Karpas-422 (cell line): ENCODE measurements at regions not wholly inside any gene's neighbourhood (a gene's known extent, or its start where the extent isn't known, plus 50 kb on each side); places are given as distances from the start of the nearest gene placed in this dataset.
"Not testable (repeated sequence)": the region's sequence is repeated elsewhere in the genome, so short reads cannot be mapped to it uniquely, and the experiment has no call there.

Source experiments
- DNase-seq: peaks from one replicate; pipeline ENCODE4 v3.0.0-alpha.2; 2015
- H2AFZ ChIP-seq: fragments of 200-600 bp; sonication (generic); 2 replicates; pipeline ENCODE4 v1.6.1; 2014; ENCODE audit warnings: antibody characterized with exemption, low read length, mixed read lengths
- H3K27ac ChIP-seq: fragments of 200-600 bp; sonication (generic); 2 replicates; pipeline ENCODE4 v1.5.1; 2014; ENCODE audit warnings: mild to moderate bottlenecking, low read length, moderate library complexity
- H3K27me3 ChIP-seq: fragments of 200-600 bp; sonication (generic); 2 replicates; pipeline ENCODE4 v1.6.1; 2014; ENCODE audit warnings: low read length, mixed read lengths
- H3K36me3 ChIP-seq: fragments of 200-600 bp; sonication (generic); 2 replicates; pipeline ENCODE4 v1.6.1; 2014; ENCODE audit warnings: low read length, mixed read lengths; ENCODE audit not compliant: insufficient read depth
- H3K4me1 ChIP-seq: fragments of 200-600 bp; sonication (generic); 2 replicates; pipeline ENCODE4 v1.6.1; 2014; ENCODE audit warnings: mild to moderate bottlenecking, low read length, mixed read lengths
- H3K4me2 ChIP-seq: fragments of 200-600 bp; sonication (generic); 2 replicates; pipeline ENCODE4 v1.6.1; 2014; ENCODE audit warnings: low read length, low read depth, mild to moderate bottlenecking; ENCODE audit not compliant: poor library complexity, severe bottlenecking
- H3K4me3 ChIP-seq: fragments of 200-600 bp; sonication (generic); 2 replicates; pipeline ENCODE4 v1.5.1; 2014; ENCODE audit warnings: mild to moderate bottlenecking, antibody characterized with exemption, low read length, mixed read lengths
- H3K79me2 ChIP-seq: fragments of 200-600 bp; sonication (generic); 2 replicates; pipeline ENCODE4 v1.6.1; 2014; ENCODE audit warnings: mild to moderate bottlenecking, low read length, mixed read lengths
- H3K9ac ChIP-seq: fragments of 200-600 bp; sonication (generic); 2 replicates; pipeline ENCODE4 v1.6.0; 2014; ENCODE audit warnings: low read length
- H3K9me2 ChIP-seq: fragments of 200-600 bp; sonication (generic), shearing (Covaris generic); replicated peaks from 2 replicates; pipeline ENCODE4 v1.6.0; 2014; ENCODE audit warnings: mild to moderate bottlenecking, low read length, moderate library complexity; ENCODE audit not compliant: insufficient read depth
- H3K9me3 ChIP-seq: fragments of 300-700, 200-600 bp; sonication (generic); 2 replicates; pipeline ENCODE4 v1.6.1; 2014; ENCODE audit warnings: low read length, mixed read lengths
- H4K20me1 ChIP-seq: fragments of 200-600 bp; sonication (generic); 2 replicates; pipeline ENCODE4 v1.6.1; 2014; ENCODE audit warnings: mild to moderate bottlenecking, antibody characterized with exemption, low read length, low read depth; ENCODE audit not compliant: insufficient read depth

DNA sequence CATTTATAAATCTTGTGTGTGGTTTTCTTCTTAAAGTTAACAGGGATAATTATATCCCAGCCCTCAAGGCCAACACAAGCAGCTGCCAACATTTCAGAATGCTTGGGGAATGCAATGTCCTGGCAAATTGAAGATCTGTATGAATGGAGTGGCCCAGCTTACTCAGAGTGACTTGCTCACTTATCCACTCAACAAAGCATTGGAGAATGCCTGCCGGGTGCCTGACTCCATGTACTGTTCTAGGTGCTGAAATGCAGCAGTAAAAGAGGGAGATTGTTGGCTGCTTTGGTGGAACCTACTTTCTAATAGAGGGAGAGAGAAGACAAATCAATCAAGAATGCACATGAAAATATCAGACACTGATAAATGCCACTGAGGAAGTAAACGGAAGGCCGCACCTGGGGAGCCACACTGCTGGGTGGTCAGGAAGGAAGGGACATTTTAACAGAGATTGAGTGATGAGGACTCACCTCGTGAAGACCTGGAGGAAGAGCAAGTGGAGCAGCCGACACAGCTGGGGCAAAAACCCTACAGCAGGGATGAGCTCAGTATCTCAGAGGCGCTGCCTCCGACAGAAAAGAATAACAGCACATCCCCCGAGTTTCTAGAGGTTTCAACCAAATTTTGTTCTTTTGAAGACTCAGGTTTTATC lies 61.2 kb upstream of the VASH1 start:
- no peaks in the 10 kb centered on the region for H3K36me3 ChIP-seq
- H3K9me3 ChIP-seq: no peaks in the 10 kb centered on the region
- no peak for DNase-seq
- no peaks in the 10 kb centered on the region for H3K79me2 ChIP-seq
- no peak overlapping the region for H3K9ac ChIP-seq
- H3K27me3 ChIP-seq: no peaks in the 10 kb centered on the region
- no peak overlapping the region for H2AFZ ChIP-seq
- H3K4me2 ChIP-seq: no peak overlapping the region
- no peaks in the 10 kb centered on the region for H4K20me1 ChIP-seq
- no peak overlapping the region for H3K4me3 ChIP-seq
- H3K9me2 ChIP-seq: no peaks in the 10 kb centered on the region
- no peaks in the 10 kb centered on the region for H3K4me1 ChIP-seq
- no peak overlapping the region for H3K27ac ChIP-seq

DNA sequence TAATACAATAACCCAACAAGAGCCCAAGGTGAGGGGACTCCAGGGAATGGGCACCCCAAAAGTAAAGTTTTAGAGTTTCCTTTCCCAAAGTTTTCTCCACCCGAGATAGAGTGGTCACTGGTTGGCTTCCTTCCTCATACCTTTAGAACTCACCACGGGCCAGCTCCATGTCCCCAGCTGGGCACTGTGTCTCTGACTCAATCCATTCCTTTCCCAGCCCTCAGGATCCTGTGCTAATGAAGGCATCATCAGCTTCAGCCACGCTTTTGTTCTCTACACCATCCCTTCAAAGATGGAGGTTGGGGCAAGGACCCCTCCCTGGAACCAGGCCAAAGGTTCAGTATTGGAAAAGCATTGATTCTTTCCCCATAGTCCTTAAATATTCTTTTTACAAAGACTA lies 59.8 kb upstream of the VASH1 start:
- H3K4me2 ChIP-seq: no peak overlapping the region
- DNase-seq: no peak
- no peaks in the 10 kb centered on the region for H3K4me1 ChIP-seq
- H3K79me2 ChIP-seq: no peaks in the 10 kb centered on the region
- no peaks in the 10 kb centered on the region for H4K20me1 ChIP-seq
- no peak overlapping the region for H2AFZ ChIP-seq
- H3K27me3 ChIP-seq: no peaks in the 10 kb centered on the region
- no peak overlapping the region for H3K4me3 ChIP-seq
- H3K9me3 ChIP-seq: no peaks in the 10 kb centered on the region
- H3K36me3 ChIP-seq: no peaks in the 10 kb centered on the region
- H3K9me2 ChIP-seq: no peaks in the 10 kb centered on the region
- H3K9ac ChIP-seq: no peak overlapping the region
- H3K27ac ChIP-seq: no peak overlapping the region

DNA sequence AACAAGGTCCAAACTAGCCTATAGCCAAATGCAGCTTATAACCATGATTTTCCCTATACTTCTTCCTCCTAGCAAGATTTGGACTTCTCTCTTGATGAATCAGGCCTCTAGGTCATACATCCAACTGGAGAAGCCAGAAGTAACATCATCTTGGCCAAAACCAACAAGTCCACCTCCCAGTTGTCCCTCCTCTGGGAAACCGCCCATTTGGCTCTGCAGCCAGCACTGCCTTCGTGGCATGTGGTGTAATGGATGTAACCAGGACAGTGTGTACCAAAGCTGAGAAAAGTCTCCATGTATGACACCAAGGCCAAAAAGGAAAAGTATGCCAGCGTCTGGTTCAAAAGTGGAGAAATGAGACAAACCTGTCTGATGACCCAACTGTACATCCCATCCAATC lies 59.3 kb upstream of the VASH1 start:
- Histone ChIP-seq H3K9me3 (no peaks in the 10 kb centered on the region), H3K27ac (no peak overlapping the region), H3K27me3 (no peaks in the 10 kb centered on the region), H2AFZ (no peak overlapping the region), H3K4me1 (no peaks in the 10 kb centered on the region), H4K20me1 (no peaks in the 10 kb centered on the region), H3K36me3 (no peaks in the 10 kb centered on the region), H3K4me3 (no peak overlapping the region), H3K4me2 (no peak overlapping the region), H3K9ac (no peak overlapping the region), H3K79me2 (no peaks in the 10 kb centered on the region), H3K9me2 (no peaks in the 10 kb centered on the region)
- DNase-seq: no peak

GRCh38 chr14:76705214-76705613 lies 56.1 kb upstream of the VASH1 start:
- Histone ChIP-seq H4K20me1 (no peaks in the 10 kb centered on the region), H3K27me3 (no peaks in the 10 kb centered on the region), H3K4me1 (no peaks in the 10 kb centered on the region), H3K79me2 (no peaks in the 10 kb centered on the region), H3K9ac (no peak overlapping the region), H3K9me2 (no peaks in the 10 kb centered on the region), H3K27ac (no peak overlapping the region), H3K9me3 (no peaks in the 10 kb centered on the region), H3K4me2 (no peak overlapping the region), H3K4me3 (no peak overlapping the region), H3K36me3 (no peaks in the 10 kb centered on the region), H2AFZ (no peak overlapping the region)
- DNase-seq: no peak

DNA sequence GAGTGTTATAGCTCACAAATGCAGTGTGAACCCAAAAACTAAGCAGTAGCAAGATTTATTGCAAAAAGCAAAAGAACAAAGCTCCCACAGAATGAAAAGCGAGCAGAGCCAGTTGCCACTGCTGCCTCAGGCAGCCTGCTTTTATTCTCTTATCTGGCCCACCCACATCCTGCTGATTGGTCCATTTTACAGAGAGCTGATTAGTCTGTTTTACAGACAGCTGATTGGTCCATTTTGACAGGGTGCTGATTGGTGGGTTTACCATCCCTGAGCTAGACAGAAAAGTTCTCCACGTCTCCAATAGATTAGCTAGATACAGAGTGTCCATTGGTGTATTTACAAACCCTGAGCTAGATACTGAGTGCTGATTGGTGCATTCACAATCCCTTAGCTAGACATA lies 55.1 kb upstream of the VASH1 start:
- not testable (repeated sequence) for H3K9me2 ChIP-seq

DNA sequence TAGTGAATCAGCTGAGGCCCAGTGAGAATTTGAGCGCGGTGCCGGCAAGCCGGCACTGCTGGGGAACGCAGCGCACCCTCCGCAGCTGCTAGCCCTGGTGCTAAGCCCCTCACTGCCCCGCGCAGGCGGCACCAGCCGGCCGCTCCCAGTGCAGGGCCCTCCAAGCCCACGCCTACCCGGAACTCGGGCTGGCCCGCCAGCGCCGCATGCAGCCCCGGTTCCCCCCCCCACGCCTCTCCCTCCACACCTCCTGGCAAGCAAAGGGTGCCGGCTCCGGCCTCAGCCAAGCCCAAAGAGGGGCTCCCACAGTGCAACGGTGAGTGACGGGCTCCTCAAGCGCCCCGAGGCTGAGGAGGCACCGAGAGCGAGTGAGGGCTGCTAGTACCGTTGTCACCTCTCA lies 54.5 kb upstream of the VASH1 start:
- H3K36me3 ChIP-seq: no peaks in the 10 kb centered on the region
- no peaks in the 10 kb centered on the region for H4K20me1 ChIP-seq
- H3K9me3 ChIP-seq: no peaks in the 10 kb centered on the region
- no peak for DNase-seq
- H3K27me3 ChIP-seq: no peaks in the 10 kb centered on the region
- no peak overlapping the region for H3K27ac ChIP-seq
- no peaks in the 10 kb centered on the region for H3K79me2 ChIP-seq
- H3K9me2 ChIP-seq: no peaks in the 10 kb centered on the region
- H2AFZ ChIP-seq: no peak overlapping the region
- H3K9ac ChIP-seq: no peak overlapping the region
- H3K4me1 ChIP-seq: no peaks in the 10 kb centered on the region
- no peak overlapping the region for H3K4me3 ChIP-seq
- no peak overlapping the region for H3K4me2 ChIP-seq

More for the DNA sequence above, 55.1 kb upstream of the VASH1 start:
- not testable (repeated sequence) for H3K36me3 ChIP-seq, H3K27ac ChIP-seq, H3K27me3 ChIP-seq, H3K9ac ChIP-seq, H2AFZ ChIP-seq, H3K4me2 ChIP-seq, H3K9me3 ChIP-seq, H4K20me1 ChIP-seq, H3K79me2 ChIP-seq, H3K4me3 ChIP-seq, H3K4me1 ChIP-seq
- peak; percentile 58 for DNase-seq

- Histone ChIP-seq H3K4me1 (no peaks in the 10 kb centered on the region), H3K27ac (no peak overlapping the region), H3K9me2 (no peaks in the 10 kb centered on the region), H3K9ac (no peak overlapping the region), H3K36me3 (no peaks in the 10 kb centered on the region), H2AFZ (no peak overlapping the region), H4K20me1 (no peaks in the 10 kb centered on the region), H3K4me3 (no peak overlapping the region), H3K27me3 (no peaks in the 10 kb centered on the region), H3K4me2 (no peak overlapping the region), H3K9me3 (no peaks in the 10 kb centered on the region), H3K79me2 (no peaks in the 10 kb centered on the region)
- DNase-seq: no peak
Observed at GRCh38 chr14:76708028-76708427, 53.2 kb upstream of the VASH1 start.

- DNase-seq: no peak
- Histone ChIP-seq H3K9me3 (no peaks in the 10 kb centered on the region), H3K4me2 (no peak overlapping the region), H3K36me3 (no peaks in the 10 kb centered on the region), H3K4me3 (no peak overlapping the region), H3K79me2 (no peaks in the 10 kb centered on the region), H3K27ac (no peak overlapping the region), H3K9ac (no peak overlapping the region), H3K27me3 (no peaks in the 10 kb centered on the region), H2AFZ (no peak overlapping the region), H3K9me2 (no peaks in the 10 kb centered on the region), H4K20me1 (no peaks in the 10 kb centered on the region), H3K4me1 (no peaks in the 10 kb centered on the region)
Observed at GRCh38 chr14:76708771-76709170, 52.5 kb upstream of the VASH1 start.
